Esophagus squamous epithelium (tissue), 5 donors: ENCODE measurements at regions not wholly inside any gene's neighbourhood (a gene's known extent, or its start where the extent isn't known, plus 50 kb on each side); places are given as distances from the start of the nearest gene placed in this dataset.

Experiments used
- DNase-seq: peaks from one replicate; lab custom pipeline; 2025; lab: John Stamatoyannopoulos, UW
- H3K27ac ChIP-seq, 4 donors: fragments of 200-600 bp; sonication (generic); one replicate each; pipeline ENCODE4 v1.5.1; 2016 to 2019; ENCODE audit warnings: mild to moderate bottlenecking in 1 of 4
- H3K27me3 ChIP-seq, 4 donors: fragments of 200-600 bp; sonication (generic); 1 replicate in 3 of 4; 2 replicates in 1 of 4; pipeline versions ENCODE4 v1.5.1 to v1.6.0; 2017 to 2021; ENCODE audit warnings: antibody characterized with exemption in 1 of 4
- H3K36me3 ChIP-seq, 3 donors: fragments of 200-600 bp; sonication (generic); one replicate each; pipeline ENCODE4 v1.5.1; 2016 to 2019
- H3K4me1 ChIP-seq, 3 donors: fragments of 200-600 bp; sonication (generic); one replicate each; pipeline ENCODE4 v1.5.1; 2017 to 2019
- H3K4me3 ChIP-seq, 4 donors: fragments of 200-600 bp; sonication (generic); 1 replicate in 3 of 4; 2 replicates in 1 of 4; pipeline ENCODE4 v1.5.1; 2016 to 2019; ENCODE audit warnings: mild to moderate bottlenecking in 2 of 4, moderate library complexity in 1 of 4
- H3K9me3 ChIP-seq, 3 donors: fragments of 200-600 bp; sonication (generic); one replicate each; pipeline ENCODE4 v1.5.1; 2016 to 2019
- CTCF ChIP-seq, 6 experiments: fragments of 450-650 bp in 4 of 6; fragments of 200-600 bp in 2 of 6; sonication (generic) in 2 of 6; IDR thresholded peaks; one replicate each; pipeline ENCODE4 v1.5.1; 2016 to 2019; ENCODE audit warnings: antibody characterized with exemption in 6 of 6, mild to moderate bottlenecking in 4 of 6, moderate library complexity in 4 of 6
- POLR2A ChIP-seq, 4 donors: fragments of 450-650 bp; IDR thresholded peaks; one replicate each; pipeline ENCODE4 v1.6.1; 2017; ENCODE audit warnings: antibody characterized with exemption in 4 of 4, mild to moderate bottlenecking in 4 of 4, moderate library complexity in 3 of 4
- WGBS, 2 donors: methylation state at CpG; one replicate each; pipeline ENCODE4 v1.1.5; 2018; 5-methylcytosine and 5-hydroxymethylcytosine counted together
- intact Hi-C: fragments of 100-400 bp; cut with DNase I; formaldehyde crosslinking; loops from one replicate; pipeline ENCODE4 v1.15.0; 2022
- donor health status: DM: yes; HTN: yes; CAD: no.

- intact Hi-C loops: no loop called here
- Histone ChIP-seq H3K4me3 (no peak overlapping the region), H3K27ac (peak overlapping the region in 1 of 4 donors; percentile 23), H3K4me1 (peaks cover 0 to 19% (median 5%) of the 10 kb centered on the region in 3 donors), H3K9me3 (no peaks in the 10 kb centered on the region), H3K27me3 (no peaks in the 10 kb centered on the region), H3K36me3 (no peaks in the 10 kb centered on the region)
- WGBS, 2 donors: 52 to 64% methylated on average over 3 of the region's 3 CpGs
- no peak for DNase-seq
- TF ChIP-seq POLR2A (IDR thresholded peaks at IDR 0.05) (no peak), CTCF (IDR thresholded peaks at IDR 0.05) (no peak)
Measured at GRCh38 chr4:159006202-159006601, 96.7 kb upstream of the RAPGEF2 start.

- no peaks in the 10 kb centered on the region for H3K9me3 ChIP-seq
- intact Hi-C loops: no loop called here
- DNase-seq: no peak
- H3K36me3 ChIP-seq: no peaks in the 10 kb centered on the region
- 47 to 55% methylated on average over 1 of the region's 1 CpG for WGBS, 2 donors
- TF ChIP-seq CTCF (IDR thresholded peaks at IDR 0.05): no peak
- no peak for TF ChIP-seq POLR2A (IDR thresholded peaks at IDR 0.05)
- H3K27me3 ChIP-seq: no peaks in the 10 kb centered on the region
- H3K4me3 ChIP-seq: no peak overlapping the region
- no peak overlapping the region for H3K27ac ChIP-seq
- H3K4me1 ChIP-seq: peaks cover 0 to 19% (median 5%) of the 10 kb centered on the region in 3 donors
Measured at GRCh38 chr4:159008671-159009070, 94.2 kb upstream of the RAPGEF2 start.

- 85 to 87% methylated on average over 4 of the region's 4 CpGs for WGBS, 2 donors
- Histone ChIP-seq H3K36me3 (no peaks in the 10 kb centered on the region), H3K4me1 (peaks cover 0 to 19% (median 5%) of the 10 kb centered on the region in 3 donors), H3K9me3 (no peaks in the 10 kb centered on the region), H3K27me3 (no peaks in the 10 kb centered on the region), H3K4me3 (no peak overlapping the region), H3K27ac (no peak overlapping the region)
- TF ChIP-seq POLR2A (IDR thresholded peaks at IDR 0.05) (no peak), CTCF (IDR thresholded peaks at IDR 0.05) (no peak)
- intact Hi-C loops: no loop called here
- no peak for DNase-seq
Measured at GRCh38 chr4:159009521-159009920, 93.4 kb upstream of the RAPGEF2 start.

- intact Hi-C loops: no loop called here
- Histone ChIP-seq H3K9me3 (no peaks in the 10 kb centered on the region), H3K27me3 (no peaks in the 10 kb centered on the region), H3K4me1 (peaks cover 0 to 19% (median 5%) of the 10 kb centered on the region in 3 donors), H3K36me3 (no peaks in the 10 kb centered on the region), H3K4me3 (no peak overlapping the region), H3K27ac (no peak overlapping the region)
- DNase-seq: no peak
- TF ChIP-seq CTCF (IDR thresholded peaks at IDR 0.05) (no peak), POLR2A (IDR thresholded peaks at IDR 0.05) (no peak)
- WGBS, 2 donors: 44 to 61% methylated on average over 3 of the region's 3 CpGs
Measured at GRCh38 chr4:159010100-159010499, 92.8 kb upstream of the RAPGEF2 start.

GRCh38 chr4:159010563-159011260 lies 92.2 kb upstream of the RAPGEF2 start:
- H3K36me3 ChIP-seq: no peaks in the 10 kb centered on the region
- no peak for DNase-seq
- no peaks in the 10 kb centered on the region for H3K9me3 ChIP-seq
- H3K4me1 ChIP-seq: peaks cover 0 to 18% (median 5%) of the 10 kb centered on the region in 3 donors
- 33 to 47% methylated on average over 5 of the region's 5 CpGs for WGBS, 2 donors
- no peak overlapping the region for H3K27ac ChIP-seq
- no peaks in the 10 kb centered on the region for H3K27me3 ChIP-seq
- intact Hi-C loops: no loop called here
- no peak for TF ChIP-seq POLR2A (IDR thresholded peaks at IDR 0.05)
- TF ChIP-seq CTCF (IDR thresholded peaks at IDR 0.05): no peak
- no peak overlapping the region for H3K4me3 ChIP-seq
